AG10803 (cell line): ENCODE measurements at regions not wholly inside any gene's neighbourhood (a gene's known extent, or its start where the extent isn't known, plus 50 kb on each side); places are given as distances from the start of the nearest gene placed in this dataset.

Experiments used
- DNase-seq: peaks from one replicate; pipeline ENCODE4 v3.0.0; 2010; ENCODE audit warnings: low read depth
- H3K4me3 ChIP-seq: 2 replicates; pipeline ENCODE4 v1.5.1; 2011; ENCODE audit warnings: mild to moderate bottlenecking, low read length, control low read depth
- CTCF ChIP-seq: conservative IDR thresholded peaks from 2 replicates; pipeline ENCODE4 v1.5.1; 2011; ENCODE audit warnings: mild to moderate bottlenecking, low read length, control low read depth, inconsistent platforms

GRCh38 chr10:43872644-43873043, 224.0 kb upstream of the ZNF32 start:
- no peak for TF ChIP-seq CTCF
- no peak for DNase-seq
- no peak overlapping the region for H3K4me3 ChIP-seq

- TF ChIP-seq CTCF: no peak
- no peak for DNase-seq
- H3K4me3 ChIP-seq: no peak overlapping the region
Observed at GRCh38 chr10:43871545-43871944, 222.9 kb upstream of the ZNF32 start.

GRCh38 chr10:43870968-43871439, 222.3 kb upstream of the ZNF32 start:
- no peak overlapping the region for H3K4me3 ChIP-seq
- DNase-seq: peak; percentile 30
- TF ChIP-seq CTCF: no peak

- DNase-seq: no peak
- no peak overlapping the region for H3K4me3 ChIP-seq
- TF ChIP-seq CTCF: no peak
Observed at GRCh38 chr10:43869669-43870322, 221.1 kb upstream of the ZNF32 start.

GRCh38 chr10:43868952-43869351, 220.3 kb upstream of the ZNF32 start:
- DNase-seq: no peak
- H3K4me3 ChIP-seq: no peak overlapping the region
- TF ChIP-seq CTCF: no peak

GRCh38 chr10:43867667-43868565, 219.2 kb upstream of the ZNF32 start:
- TF ChIP-seq CTCF: no peak
- no peak overlapping the region for H3K4me3 ChIP-seq
- DNase-seq: peak; percentile 88
